CD1c-positive myeloid dendritic cell (primary cell): ENCODE measurements at regions not wholly inside any gene's neighbourhood (a gene's known extent, or its start where the extent isn't known, plus 50 kb on each side); places are given as distances from the start of the nearest gene placed in this dataset.

Experiments used
- DNase-seq: peaks from one replicate; pipeline ENCODE4 v3.0.0-alpha.2; 2016; ENCODE audit errors: extremely low spot score

DNA sequence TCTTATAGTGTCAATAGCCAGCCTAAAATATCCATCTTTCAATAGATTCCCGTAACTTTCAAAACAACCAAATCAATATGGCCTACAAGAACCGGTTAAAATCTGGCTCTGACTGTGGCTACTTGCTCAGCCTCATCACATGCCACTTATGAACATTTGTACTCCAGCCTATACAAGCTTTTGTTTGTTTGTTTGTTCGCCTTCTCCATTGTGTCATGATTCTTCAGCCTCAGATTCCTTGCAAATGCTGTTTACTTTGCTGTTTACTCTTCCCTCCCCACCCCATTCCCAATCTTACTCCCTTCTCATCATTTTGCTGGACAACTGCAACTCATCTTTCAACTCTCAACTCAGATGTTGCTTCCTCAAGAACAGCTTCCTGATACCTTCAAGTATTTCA lies 161.2 kb downstream of the CAPZA3 start:
- DNase-seq, result no peak

DNA sequence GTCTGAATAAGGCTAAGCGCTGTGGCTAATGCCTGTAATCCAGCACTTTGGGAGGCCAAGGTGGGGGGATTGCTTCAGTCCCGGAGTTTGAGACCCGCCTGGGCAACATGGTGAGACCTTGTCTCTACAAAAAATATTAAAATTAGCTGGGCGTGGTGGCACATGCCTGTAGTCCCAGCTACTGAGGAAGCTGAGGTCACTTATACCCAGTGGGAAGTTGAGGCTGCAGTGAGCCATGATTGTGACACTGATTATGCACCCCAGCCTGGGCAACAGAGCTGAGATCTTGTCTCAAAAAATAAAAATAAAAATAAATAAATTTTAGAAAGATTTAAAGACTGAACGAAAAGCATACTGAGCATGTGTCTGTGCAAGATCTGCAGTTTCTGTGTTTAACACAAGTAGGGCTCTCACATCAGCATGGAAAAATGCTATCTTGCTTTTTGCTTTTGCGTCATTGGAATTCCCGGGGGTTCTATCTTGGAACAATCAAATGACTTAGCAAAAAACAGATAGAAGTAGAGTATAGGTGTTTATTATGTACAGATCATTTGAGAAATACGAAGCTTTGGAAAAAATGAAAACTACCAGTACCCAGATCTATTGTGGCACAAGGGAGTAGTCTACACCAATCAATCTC lies 161.9 kb downstream of the CAPZA3 start:
- no peak for DNase-seq

DNA sequence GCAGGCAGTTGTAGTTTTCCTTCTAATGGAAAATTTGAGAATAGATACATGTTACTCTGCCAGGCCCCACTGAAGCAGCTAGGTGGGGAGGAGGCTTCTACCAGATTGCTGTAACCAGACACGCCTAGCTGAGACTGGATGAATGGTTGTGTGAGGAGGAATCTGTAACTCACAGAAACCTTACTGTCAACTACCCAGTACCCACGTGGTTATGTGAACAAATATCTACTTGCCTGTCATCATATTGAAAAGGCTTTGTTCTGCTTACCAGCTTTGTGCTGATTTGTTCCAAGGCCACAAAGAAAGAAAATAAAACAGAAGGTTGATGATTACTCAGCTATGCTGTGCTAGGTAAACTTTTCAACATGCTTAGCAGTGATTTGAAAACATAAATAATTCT lies 167.2 kb downstream of the CAPZA3 start:
- DNase-seq, result no peak

DNA sequence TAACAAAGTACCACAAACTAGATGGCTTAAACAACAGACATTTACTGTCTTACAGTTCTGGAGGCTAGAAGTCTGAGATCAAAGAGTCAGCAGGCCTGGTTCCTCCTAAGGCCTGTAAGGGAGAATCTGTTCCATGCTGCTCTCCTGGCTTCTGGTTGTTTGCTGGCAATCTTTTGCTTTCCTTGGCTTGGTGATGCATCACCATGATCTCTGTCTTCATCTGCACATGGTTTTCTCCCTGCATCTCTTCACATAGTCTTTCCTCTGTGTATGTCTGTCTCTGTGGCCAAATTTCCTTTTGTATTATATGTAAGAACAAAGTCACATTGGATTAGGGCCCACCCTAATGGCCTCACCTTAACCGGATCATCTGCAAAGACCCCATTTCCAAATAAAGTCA lies 168.5 kb downstream of the CAPZA3 start:
- no peak for DNase-seq

DNA sequence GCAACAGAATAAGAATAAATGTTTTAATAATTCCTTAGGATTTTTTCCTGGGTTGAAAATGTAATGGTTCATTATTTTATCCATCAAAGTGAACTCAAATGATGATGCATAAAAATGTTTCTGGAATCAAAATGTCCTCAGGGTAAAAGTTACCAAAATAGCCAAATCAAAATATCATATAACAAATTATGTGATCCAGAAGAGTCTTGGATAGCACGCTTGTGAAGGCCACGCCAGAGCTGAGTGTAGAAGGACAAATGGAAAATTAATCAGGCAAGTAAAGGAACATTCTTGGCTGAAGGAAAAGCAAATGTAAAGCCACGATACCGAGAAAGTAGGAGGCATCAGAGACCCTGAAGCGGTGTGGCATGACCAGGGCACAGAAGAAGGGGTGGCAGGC lies 169.2 kb downstream of the CAPZA3 start:
- DNase-seq, result no peak

DNA sequence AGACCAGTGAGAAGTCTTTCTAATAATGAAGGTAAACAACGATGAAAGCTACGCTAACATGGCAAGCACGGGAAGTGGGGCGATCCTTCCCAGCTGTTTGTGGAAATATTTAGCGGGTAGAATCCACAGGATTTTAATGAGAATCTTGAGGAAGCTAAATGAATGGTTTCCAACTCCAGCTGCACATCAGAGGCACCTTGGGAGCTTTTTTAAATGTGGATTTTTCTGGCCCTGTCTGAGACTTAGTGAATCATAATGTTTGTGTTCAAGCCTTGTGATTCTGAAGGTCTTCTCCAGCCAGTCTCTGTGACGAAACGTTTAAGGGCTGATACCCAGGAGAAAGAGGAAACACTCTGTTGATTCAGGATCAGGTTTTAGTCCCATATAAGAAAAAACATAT lies 169.8 kb downstream of the CAPZA3 start:
- no peak for DNase-seq

DNA sequence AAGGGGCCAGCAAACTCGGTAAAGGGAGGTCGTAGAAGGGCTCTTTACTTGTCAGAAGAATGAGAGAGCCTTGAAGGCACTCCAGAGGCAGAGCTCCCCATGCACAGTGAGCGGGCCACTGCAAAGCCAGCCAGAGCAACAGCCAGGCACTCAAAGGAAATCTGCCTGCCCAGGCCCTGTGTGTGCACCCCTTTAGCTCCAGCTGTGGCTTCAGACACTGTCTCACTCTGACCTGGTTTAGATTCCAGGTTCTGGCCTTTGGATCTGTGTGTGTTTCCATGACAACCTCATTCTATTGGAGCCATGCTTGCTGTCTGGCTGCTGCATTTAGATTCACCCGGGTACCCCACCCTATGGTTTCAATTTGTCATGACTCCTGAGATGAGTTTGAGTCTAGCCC lies 170.3 kb downstream of the CAPZA3 start:
- no peak for DNase-seq

DNA sequence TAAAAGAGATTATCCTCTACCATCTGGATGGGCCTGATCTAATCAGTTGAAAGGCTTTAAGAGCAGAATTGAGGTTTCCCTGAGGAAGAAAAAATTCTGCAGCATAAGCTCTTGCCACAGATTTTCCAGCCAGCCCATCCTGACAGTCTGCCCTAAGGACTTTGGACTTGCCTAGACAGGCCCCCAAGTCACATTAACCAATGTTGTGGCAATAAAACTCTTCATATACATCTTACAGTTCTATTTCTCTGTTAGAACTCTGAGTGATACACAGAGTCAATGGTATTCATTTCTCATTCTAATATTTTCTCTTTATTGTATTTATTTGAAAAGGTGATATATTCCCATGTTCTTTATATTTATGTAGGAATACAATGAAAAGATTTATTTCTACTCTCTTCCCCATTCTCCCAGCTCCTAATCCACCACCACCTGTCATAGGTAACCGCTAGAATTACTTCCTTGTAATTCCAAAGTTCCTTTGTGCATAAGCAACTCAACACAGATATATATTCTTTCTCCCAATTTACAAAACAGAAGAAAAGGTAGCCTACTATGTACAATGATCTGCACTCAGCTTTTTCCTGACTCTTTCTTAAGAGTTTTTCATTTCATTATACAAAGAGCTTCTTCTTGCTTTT lies 182.1 kb downstream of the CAPZA3 start:
- no peak for DNase-seq

DNA sequence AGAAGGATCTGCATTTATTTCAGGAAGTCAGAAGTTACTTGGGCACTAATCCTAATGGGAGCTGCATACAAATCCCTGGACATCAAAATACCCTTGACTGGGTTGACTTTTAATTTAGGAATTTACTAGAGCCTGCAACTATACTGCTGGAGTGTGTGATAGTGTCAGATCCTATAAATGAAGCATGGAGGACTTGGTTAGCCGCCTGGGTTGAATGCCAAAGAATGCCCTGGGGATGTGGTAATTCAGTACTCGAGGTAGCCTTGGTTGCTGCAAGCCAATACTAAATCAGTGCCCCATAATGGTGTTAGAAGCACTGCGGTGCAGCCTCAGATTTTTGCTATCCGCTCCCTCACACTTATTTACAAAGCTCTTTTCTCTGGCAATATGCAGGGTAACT lies 184.9 kb downstream of the CAPZA3 start:
- DNase-seq, result no peak

DNA sequence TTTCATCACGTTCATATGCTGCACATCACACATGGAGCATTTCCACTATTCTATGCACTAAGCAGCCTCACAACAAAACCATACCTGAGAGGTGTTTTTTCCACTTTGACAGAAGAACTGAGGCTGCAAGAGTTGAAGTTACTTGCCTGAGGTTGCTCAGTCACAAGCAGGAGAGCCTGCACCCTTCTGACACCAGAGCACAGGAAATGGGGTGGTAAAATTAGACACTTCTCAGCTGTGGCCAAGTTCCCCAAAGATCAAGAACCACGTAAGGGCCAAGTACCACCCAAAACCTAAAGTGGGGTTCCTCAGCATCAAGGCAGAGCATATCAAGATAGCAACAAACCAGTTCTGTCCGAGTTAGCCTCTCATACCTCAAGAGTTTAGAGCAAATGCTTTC lies 185.8 kb downstream of the CAPZA3 start:
- no peak for DNase-seq

DNA sequence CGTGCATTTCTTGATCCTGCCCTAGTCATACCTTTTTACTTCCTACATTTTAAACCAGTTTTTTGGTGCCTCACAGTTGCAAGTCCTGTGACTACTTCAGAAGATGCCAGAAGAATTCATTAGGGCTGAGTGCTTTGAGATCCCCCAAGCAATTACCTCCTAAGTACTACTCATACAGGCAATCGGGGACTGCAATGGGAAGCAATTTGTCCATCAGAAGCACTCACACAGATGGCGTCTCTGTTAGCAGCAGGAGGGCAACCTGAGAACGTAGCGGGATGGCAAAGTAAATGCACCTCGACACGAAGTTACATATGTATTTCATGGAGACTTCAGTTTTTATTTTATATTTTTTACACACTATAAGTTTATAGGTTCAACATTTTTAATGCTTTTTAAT lies 188.3 kb downstream of the CAPZA3 start:
- DNase-seq, result no peak

DNA sequence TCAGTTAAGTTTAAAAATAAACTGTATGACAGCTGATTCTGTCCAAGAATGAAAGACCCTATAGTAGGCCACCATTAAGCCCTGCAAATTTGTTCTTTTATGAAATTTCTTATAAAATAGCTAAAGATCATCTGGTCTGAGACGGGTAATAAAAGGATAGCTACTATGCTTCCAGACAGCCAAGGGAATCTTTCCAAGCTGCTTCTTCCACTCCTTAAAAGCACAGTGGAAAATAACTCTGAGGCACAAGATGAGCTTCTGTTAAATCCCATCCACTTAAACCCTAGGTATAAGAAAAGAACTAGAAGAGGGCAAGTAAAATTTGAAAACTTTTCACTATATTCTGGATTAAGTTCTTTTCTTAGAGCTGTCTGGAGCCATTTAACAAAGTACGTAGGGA lies 194.3 kb downstream of the CAPZA3 start:
- no peak for DNase-seq

DNA sequence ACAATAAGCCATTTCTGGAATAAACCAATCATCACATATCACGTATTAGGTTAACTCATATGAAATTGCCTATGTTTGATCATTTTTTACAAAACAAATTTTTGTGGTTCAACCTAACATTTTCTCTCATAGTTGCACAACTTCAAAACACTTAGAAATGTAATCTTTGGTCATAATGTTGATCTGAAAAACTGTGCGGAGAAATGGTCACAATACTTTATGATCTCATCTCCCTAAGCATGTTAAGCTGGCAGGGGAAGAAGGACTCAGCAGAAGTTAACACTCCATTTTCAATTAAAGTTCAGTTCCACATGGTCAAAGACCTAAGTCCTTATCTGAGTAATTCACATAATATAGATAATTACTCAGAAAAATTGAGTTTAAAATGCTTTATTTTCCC lies 194.8 kb downstream of the CAPZA3 start:
- no peak for DNase-seq

DNA sequence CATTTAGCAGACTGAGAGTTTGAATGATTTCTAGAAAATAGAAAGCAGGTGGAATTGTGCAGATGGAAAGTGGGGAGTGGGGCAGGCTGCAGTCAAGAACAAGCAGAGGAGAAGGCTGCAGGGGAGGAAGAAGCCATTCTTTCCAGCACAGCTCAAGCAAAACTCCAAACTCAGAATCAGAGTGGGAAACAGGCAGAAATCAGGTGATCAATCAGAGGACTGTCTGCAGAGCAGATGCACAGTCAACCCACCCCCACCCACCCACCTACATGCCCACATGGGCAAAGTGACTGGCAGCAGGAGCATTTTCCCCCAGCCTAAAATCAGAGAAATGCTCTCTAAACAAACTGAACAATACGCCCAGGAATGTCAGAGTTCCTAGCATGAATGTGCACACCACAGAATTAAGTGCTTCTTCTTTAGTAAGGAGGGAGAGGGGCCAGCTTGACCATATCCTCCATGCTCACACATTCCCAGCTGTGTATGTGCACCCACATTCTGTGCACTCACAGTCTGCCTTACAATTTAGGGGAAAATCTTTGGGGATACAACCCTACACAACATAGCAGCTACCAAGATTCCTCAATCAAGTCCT lies 194.1 kb upstream of the PLEKHA5 start:
- no peak for DNase-seq

DNA sequence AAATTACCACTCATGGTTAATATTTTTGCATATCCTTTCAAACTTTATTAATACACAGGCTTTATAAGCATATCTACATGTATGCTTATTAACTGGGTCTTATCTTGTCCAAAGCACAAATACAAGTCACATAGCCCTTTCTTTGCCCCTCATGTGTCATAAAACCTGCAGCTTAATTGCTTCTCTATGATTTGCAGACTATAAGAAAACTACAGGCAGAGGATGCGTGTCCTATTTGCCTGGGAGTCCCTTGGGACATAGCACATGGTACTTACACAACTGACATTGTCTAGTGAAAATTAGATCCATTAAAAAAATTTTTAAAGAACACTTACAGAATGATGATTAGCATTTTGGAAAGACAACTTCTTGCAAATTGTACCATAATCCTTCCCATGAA lies 190.5 kb upstream of the PLEKHA5 start:
- no peak for DNase-seq

DNA sequence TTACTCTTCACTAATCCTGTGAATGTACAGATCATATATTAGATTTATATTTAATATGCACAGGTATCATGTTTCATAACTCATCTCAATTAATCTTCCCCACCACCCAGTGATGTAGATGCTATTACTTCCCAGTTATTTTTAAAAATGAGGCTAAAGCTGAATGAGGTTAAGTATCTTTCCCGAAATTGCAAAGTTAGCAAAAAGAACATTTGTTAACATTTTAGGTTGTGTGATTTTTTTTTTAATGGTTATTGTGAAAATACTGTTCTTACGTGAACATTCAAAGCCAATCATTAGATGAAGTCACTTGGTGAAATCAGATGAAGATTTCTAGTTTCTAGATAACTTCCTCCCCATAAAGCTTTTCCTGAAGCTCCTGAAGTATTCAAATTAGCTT lies 186.9 kb upstream of the PLEKHA5 start:
- DNase-seq, result no peak

DNA sequence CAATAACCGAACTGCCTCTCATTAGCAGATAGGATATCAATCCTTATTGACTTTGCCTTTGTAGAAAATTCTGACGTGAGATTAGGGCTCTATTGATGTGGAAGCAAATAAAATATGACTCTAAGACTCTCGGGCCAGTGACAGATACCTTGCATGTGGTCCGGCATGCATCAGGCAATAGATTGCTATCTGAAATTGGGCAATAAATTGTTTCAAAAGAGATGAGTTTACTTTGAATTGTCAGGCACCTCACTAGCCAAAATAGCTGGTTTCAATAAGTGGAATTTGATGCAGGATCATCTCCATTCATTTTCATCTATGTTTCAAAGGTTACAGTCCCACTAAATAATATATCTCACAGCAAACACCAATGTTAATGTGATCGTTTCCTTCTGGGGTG lies 186.3 kb upstream of the PLEKHA5 start:
- no peak for DNase-seq

DNA sequence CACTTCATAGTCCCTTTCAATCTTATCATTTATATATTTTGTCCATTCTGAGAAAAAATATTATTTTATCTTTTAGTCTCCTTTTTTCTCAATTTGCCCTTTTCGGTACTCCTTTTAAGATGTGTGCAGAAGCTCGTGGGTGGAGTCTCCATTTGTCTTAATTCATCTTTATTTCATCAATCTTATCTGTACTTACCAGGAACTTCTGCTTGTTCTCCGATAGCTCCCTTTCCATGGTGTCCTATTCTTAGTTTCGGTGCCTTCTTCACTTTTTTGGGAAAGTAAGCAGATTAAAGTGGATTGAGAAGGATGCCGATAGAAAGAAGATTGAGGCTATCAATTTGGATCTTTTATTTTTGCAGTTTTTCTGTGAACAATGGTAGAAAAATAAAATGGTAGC lies 183.4 kb upstream of the PLEKHA5 start:
- DNase-seq, result no peak

DNA sequence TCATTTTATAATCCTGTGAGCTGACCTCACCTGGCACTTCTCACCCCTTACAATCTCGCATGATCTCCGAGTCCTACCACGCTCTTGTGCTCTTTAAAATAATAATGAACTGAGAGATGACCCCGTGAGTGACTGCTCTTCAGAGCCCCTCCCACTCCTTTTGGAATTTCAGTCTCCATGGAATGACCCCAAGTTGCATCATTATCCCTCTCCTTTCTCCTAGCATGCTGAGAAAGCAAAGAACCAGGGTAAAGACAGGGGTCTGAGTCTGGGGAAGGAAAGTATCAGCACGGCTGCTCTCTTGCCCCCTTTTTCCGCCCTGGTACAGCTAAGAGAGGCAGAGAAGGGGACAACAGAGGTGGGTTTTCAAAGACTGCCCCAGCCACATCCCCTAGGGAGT lies 178.3 kb upstream of the PLEKHA5 start:
- DNase-seq, result no peak

DNA sequence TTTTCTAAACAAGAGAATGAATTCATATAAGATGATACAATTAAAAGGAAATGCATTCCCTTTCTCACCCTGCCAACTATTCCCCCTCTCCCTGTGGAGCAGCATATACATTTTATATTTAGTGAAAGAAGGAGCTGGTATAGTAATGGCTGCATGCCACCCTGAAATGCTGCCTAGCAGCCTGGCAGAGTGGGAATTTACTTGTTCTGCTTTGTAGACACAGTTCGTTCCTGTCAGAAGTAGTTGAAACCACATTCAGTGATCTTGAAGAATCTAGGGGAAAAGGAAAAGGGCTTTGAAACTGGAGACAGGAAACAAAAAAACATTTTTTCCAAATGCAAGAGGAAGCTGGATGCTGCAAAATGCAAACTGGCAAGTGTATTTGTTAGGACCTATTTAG lies 176.0 kb upstream of the PLEKHA5 start:
- DNase-seq, result no peak

DNA sequence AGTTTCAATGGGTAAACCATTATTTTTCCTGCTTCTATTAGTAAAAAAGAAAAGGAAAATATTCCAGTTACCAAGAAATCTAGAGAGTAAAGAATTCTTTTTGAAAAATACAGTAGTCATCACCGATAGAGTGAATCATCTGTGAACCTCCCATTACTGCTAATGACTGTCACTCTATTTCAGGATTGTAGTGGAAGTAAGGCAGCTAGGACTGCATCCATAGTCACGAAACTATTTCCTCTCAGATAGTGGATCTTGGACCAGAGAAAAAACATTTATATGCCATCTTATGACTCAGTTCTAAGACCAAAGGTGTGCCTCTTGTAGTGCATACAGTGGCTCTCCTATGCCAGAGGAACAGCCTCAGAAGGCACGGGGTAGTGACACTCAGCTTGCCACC lies 173.9 kb upstream of the PLEKHA5 start:
- no peak for DNase-seq

DNA sequence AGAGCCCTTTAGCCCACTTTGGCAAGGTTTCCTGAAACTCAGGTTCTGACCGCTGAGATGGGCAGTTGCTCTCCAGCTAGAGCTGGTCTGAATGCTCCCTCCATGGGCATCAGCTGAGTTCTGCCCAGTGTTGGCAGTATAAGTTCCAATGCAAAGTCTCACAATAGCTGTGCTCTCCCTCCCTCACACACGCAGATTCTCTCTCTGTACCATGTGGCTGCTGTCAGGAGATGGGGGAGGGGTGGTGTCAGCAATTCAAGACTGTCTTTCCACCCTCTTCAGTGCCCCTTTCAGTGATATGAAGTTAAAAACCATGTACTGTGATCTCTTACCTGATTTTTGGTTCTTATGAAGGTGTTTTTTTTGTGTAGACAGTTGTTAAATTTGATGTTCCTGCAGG lies 164.3 kb upstream of the PLEKHA5 start:
- no peak for DNase-seq

DNA sequence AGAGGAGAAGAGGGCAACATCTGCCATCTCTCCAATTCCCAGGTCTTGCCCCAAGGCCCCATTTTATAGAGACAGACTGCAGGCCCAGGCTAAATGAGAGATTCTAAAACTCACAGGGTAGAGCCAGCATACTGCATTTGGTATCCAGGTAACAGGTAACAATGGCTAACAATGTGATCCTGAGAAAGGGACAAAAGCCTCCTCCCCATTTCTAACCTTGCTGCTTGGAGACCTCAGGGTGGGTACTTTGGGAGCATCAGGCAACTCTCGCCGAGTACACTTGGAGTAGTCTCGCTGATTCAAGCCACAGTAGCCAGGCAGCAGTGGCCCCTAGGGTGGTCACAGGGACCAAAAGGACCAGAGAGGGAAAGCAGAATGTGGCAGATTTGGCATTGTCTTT lies 162.6 kb upstream of the PLEKHA5 start:
- DNase-seq, result no peak

DNA sequence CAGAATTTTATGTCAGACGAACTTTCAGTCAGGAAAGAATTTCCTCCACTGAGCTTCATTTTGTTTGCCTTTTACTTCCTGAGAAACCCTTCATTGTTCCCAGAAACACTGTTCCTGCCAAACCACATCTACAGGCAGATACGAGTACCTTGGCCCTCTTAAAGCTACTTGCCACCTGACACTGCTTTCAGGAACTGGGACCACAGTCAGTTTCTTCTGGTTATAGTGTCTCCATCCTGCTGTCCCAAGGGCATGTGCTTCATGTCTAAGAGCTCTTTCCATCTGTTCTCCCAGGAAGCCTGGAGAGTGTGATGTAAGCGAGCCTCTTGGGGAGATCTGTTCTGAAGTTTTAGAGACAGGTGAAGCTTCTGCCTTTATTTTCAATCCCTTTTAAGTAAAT lies 161.7 kb upstream of the PLEKHA5 start:
- DNase-seq, result no peak
